Stimulated activated naive CD8-positive, alpha-beta T cell treated with anti-CD3 and anti-CD28 coated beads, Interleukin-15, amount 100 ng/mL, for 72 hours (primary cell): ENCODE measurements at regions not wholly inside any gene's neighbourhood (a gene's known extent, or its start where the extent isn't known, plus 50 kb on each side); places are given as distances from the start of the nearest gene placed in this dataset.
"Not testable (repeated sequence)": the region's sequence is repeated elsewhere in the genome, so short reads cannot be mapped to it uniquely, and the experiment has no call there.

Source experiments
- ATAC-seq: fragments of 150-1000 bp; cut with Tn5 transposase; 2 replicates; pipeline ENCODE4 v1.10.0; 2021; ENCODE audit warnings: mild to moderate bottlenecking, moderate library complexity
- DNase-seq, 2 donors: peaks; one replicate each; pipeline ENCODE4 v3.0.0; 2021 to 2022
- H3K27ac Mint-ChIP-seq, 2 donors: one replicate each; pipeline ENCODE4 v1.8.0; 2022; ENCODE audit warnings: mild to moderate bottlenecking in 2 of 2, mixed read lengths in 2 of 2, moderate library complexity in 2 of 2
- H3K27me3 Mint-ChIP-seq: one replicate; pipeline ENCODE4 v1.8.0; 2022; ENCODE audit warnings: mixed read lengths
- H3K4me1 Mint-ChIP-seq: one replicate; pipeline ENCODE4 v1.8.0; 2022; ENCODE audit warnings: mild to moderate bottlenecking, mixed read lengths
- H3K4me3 Mint-ChIP-seq, 2 donors: one replicate each; pipeline ENCODE4 v1.8.0; 2022; ENCODE audit warnings: mild to moderate bottlenecking in 2 of 2, mixed read lengths in 2 of 2, moderate library complexity in 1 of 2
- H3K9me3 Mint-ChIP-seq, 2 donors: one replicate each; pipeline ENCODE4 v1.8.0; 2022; ENCODE audit warnings: mixed read lengths in 2 of 2

DNA sequence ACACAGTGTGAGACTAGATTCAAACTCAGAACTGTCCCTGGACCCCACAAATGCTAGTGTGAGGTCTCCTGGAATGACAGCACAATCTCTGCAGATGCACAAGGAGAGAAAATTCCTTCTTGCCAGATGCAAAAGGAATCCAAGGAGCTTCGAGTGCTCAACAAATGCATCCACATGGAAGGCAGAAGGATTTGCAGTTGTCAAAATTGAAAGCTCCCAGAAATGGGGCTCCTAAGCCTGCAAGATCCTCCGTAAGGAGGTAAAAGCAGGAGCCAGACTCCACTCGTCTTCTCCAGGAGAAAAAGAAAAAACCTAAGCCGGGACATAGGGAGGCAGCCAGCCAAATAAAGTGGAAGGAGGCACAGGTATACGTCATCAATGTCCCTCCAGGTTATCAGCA, 355.0 kb upstream of the KLHL29 start:
- H3K27me3 Mint-ChIP-seq, result peaks cover 14% of the 10 kb centered on the region
- H3K4me1 Mint-ChIP-seq, result no peaks in the 10 kb centered on the region
- no peaks in the 10 kb centered on the region for H3K9me3 Mint-ChIP-seq
- no peak overlapping the region for H3K4me3 Mint-ChIP-seq
- DNase-seq, result no peak
- ATAC-seq, result no peak
- no peak overlapping the region for H3K27ac Mint-ChIP-seq

DNA sequence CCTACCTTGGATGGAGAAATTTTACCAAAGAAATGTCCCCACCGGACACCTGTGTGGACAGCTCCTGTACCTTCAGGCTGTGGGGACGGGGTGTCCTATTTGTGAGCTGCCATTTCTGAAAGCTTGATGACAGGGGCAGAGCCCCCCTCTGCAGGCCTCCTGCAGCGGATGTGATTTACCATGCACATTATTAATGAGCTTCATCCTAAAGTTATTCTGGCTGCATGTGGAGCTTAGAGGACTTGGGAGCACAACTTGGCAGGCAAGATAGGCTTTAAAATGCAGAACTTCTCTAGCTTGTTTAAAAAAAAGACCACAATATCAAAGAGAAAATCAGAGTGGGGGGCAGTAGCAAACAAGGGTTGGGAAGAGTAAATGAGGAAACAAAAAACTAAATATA, 350.0 kb upstream of the KLHL29 start:
- Mint-ChIP-seq H3K4me1 (no peaks in the 10 kb centered on the region), H3K4me3 (no peak overlapping the region), H3K27me3 (no peaks in the 10 kb centered on the region), H3K9me3 (no peaks in the 10 kb centered on the region), H3K27ac (no peak overlapping the region)
- DNase-seq (no peak), ATAC-seq (no peak)

GRCh38 chr2:23036629-23037028, 348.4 kb upstream of the KLHL29 start:
- H3K27ac Mint-ChIP-seq, result no peak overlapping the region
- ATAC-seq, result no peak

DNA sequence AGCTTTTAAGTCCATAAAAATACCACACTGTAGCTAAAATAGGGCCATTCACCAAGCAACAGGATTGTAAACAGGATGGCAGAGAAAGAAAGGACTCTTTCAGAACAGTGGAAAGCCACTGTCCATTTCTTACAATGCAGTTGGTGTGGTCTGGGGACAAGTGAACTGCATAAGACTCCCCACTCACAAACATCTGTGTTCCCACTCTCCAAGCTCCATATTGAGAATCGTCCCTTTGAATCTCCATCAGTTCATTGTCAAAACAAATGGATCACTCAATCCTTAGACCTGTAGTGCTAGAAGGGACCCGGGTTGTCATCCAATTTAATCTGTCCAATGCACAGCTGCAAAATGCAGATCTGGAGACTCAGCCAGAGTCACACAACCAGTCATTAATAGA, 347.4 kb upstream of the KLHL29 start:
- Mint-ChIP-seq H3K4me3 (no peak overlapping the region), H3K9me3 (no peaks in the 10 kb centered on the region), H3K4me1 (no peaks in the 10 kb centered on the region), H3K27me3 (peaks cover 10% of the 10 kb centered on the region), H3K27ac (no peak overlapping the region)
- ATAC-seq (no peak), DNase-seq (no peak)

More at GRCh38 chr2:23036629-23037028, 348.4 kb upstream of the KLHL29 start:
- H3K9me3 Mint-ChIP-seq, result no peaks in the 10 kb centered on the region
- H3K4me1 Mint-ChIP-seq, result no peaks in the 10 kb centered on the region
- no peak overlapping the region for H3K4me3 Mint-ChIP-seq
- DNase-seq, result no peak
- peaks cover 4% of the 10 kb centered on the region for H3K27me3 Mint-ChIP-seq

DNA sequence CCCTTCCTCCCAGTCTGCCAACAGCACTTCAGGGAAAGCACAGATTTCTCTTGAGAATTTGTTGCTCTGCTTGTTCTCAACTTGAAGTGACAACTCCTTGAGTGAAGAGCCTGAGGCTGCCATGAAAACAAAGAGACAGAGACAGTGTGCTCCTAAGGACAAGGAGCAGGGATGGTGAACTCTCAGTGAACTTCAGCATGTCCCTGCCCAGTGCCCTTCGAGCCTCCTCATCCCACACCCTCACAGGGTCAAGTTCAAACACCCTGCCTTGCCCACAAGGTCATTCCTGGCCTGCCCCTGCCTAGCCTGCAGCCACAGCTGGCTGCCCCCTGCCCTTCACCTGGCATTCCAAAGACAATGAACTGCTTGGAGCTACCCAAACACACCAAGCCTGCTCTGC, 343.5 kb upstream of the KLHL29 start:
- Mint-ChIP-seq H3K4me3 (no peak overlapping the region), H3K4me1 (no peaks in the 10 kb centered on the region), H3K27ac (no peak overlapping the region), H3K27me3 (peaks cover 10% of the 10 kb centered on the region), H3K9me3 (no peaks in the 10 kb centered on the region)
- DNase-seq (no peak), ATAC-seq (no peak)

DNA sequence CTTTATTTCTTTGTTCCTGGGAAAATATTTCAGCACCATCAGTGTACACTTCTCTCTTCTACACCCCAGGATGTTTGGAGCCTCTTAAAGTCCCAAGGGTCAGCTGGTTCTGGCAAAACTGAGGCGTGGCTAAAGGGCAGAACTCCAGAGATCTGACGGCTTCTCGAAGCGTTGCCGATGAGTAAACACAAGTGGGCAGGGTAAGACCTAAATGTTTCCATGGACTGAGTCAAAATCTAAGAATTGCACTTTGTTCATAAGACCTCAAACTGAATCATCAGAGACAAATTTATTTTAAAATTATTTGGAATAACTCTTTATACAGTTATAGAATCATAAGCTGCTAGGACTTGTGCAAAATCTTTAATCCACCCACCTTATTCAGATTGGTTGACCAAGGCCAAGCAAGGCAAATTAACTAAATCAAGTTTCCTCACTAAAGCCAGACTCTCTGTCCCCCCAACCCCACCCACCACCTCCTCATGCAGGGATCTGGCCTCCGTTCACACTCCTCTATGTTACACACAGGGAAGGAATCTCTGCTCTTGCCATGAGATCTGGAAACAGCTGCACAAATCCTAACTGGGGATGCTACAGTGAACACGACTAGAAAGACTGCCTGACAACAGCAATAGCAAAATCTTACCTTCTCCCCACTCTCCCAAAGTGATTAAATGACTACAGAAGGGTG, 342.6 kb upstream of the KLHL29 start:
- Mint-ChIP-seq H3K9me3 (no peaks in the 10 kb centered on the region), H3K27ac (no peak overlapping the region), H3K4me3 (no peak overlapping the region), H3K27me3 (peaks cover 10% of the 10 kb centered on the region), H3K4me1 (no peaks in the 10 kb centered on the region)
- ATAC-seq (no peak), DNase-seq (no peak)

GRCh38 chr2:23050388-23050787, 334.6 kb upstream of the KLHL29 start:
- Mint-ChIP-seq H3K27ac (no peak overlapping the region), H3K9me3 (peaks cover 0 to 8% of the 10 kb centered on the region in 2 donors), H3K4me1 (no peaks in the 10 kb centered on the region), H3K27me3 (peaks cover 14% of the 10 kb centered on the region), H3K4me3 (no peak overlapping the region)
- no peak for DNase-seq
- no peak for ATAC-seq

- Mint-ChIP-seq H3K27ac (no peak overlapping the region), H3K4me1 (no peaks in the 10 kb centered on the region), H3K9me3 (peaks cover 0 to 8% of the 10 kb centered on the region in 2 donors), H3K27me3 (peaks cover 12% of the 10 kb centered on the region), H3K4me3 (no peak overlapping the region)
- no peak for ATAC-seq
- DNase-seq, result no peak
These were observed 331.4 kb upstream of the KLHL29 start for GRCh38 chr2:23053601-23054000.

DNA sequence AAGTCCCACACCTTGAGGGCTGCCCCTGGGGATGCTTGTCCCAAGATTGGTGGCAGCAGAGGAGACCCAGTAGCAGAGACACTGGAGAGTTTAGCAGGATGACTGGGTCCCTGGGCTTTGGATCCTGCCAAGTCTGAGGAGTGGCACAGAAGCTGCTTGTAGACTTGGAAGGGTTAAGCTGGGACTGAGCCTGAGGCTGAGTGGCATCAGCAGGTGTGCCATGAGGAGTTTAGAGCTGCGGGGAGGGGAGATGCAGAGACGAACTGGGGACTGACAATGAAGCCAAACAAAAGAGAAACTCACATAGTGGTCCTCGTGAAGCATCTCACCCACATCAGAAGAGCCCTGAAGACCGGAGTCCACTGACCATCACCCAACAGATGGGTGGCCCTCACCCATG, 329.7 kb upstream of the KLHL29 start:
- no peaks in the 10 kb centered on the region for H3K9me3 Mint-ChIP-seq
- no peaks in the 10 kb centered on the region for H3K27me3 Mint-ChIP-seq
- DNase-seq (no peak), ATAC-seq (no peak)
- H3K4me1 Mint-ChIP-seq, result no peaks in the 10 kb centered on the region
- no peak overlapping the region for H3K27ac Mint-ChIP-seq
- H3K4me3 Mint-ChIP-seq, result no peak overlapping the region

DNA sequence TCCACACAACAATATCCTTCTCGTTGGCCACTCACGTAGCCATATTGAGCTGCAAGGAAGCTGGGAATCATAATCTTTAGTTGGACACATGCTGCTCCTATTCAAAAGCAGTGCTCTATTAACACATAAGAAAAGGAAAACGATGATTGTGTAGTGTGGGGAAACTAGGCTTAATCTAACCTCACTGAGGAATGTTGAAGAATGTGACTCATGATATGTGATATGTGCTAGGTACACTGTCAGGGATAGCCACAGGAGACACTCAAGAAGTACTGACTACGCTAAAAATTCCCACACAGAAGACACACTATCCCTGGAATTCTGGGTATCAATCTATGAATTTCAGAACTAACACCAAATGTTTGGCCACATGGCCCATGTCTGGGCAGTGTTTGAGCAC, 328.1 kb upstream of the KLHL29 start:
- not testable (repeated sequence) for H3K27ac Mint-ChIP-seq, H3K27me3 Mint-ChIP-seq, DNase-seq, H3K4me3 Mint-ChIP-seq, H3K9me3 Mint-ChIP-seq, H3K4me1 Mint-ChIP-seq, ATAC-seq

- ATAC-seq, result no peak
- Mint-ChIP-seq H3K4me1 (no peaks in the 10 kb centered on the region), H3K4me3 (no peak overlapping the region), H3K9me3 (no peaks in the 10 kb centered on the region), H3K27ac (peak overlapping the region in 1 of 2 donors; percentile 43), H3K27me3 (no peaks in the 10 kb centered on the region)
- no peak for DNase-seq
These were observed 326.5 kb upstream of the KLHL29 start for GRCh38 chr2:23058435-23058834.

- no peaks in the 10 kb centered on the region for H3K9me3 Mint-ChIP-seq
- H3K4me1 Mint-ChIP-seq, result no peaks in the 10 kb centered on the region
- no peaks in the 10 kb centered on the region for H3K27me3 Mint-ChIP-seq
- H3K4me3 Mint-ChIP-seq, result no peak overlapping the region
- ATAC-seq, result no peak
- H3K27ac Mint-ChIP-seq, result no peak overlapping the region
- no peak for DNase-seq
These were observed 319.8 kb upstream of the KLHL29 start for GRCh38 chr2:23065210-23065609.

DNA sequence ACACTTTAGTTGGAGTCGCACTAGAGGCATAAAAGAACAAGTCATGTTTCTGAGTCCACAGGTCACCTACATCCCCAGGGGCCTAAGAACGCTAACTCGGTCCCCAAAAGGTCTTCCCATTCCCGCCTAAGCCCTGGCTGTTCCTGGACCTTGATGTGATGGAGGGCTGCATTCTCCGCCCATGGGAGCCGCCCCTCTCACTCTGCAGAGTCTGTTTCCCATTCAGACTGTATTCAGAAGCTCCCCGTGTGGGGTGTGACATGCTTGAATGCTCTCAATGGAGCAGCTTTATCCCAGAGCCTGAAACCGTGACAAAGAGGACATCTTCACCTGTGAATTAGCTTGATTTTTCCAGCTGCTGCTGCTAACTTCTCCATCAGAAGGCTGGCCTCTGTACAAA, 319.0 kb upstream of the KLHL29 start:
- ATAC-seq, result no peak
- no peak overlapping the region for H3K4me3 Mint-ChIP-seq
- no peaks in the 10 kb centered on the region for H3K9me3 Mint-ChIP-seq

DNA sequence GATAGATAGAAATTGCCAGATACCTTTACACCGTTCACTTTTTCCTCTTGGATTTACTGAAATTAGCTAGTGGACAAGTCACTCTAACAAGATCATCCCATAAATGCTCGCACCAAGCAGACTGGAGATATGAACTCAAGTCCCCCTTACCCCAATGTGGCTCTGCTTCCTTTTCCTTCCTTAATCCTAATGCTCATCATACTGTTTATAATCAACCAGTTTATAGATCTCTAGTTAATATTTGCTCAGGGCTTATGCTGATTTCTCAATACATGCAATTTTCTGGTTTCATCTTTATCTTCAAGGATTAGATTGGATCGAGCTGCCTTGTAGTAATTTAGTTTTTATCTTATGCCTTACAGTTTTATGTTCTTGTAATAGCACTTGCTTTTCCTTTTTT, 318.3 kb upstream of the KLHL29 start:
- no peak overlapping the region for H3K27ac Mint-ChIP-seq
- ATAC-seq (no peak), DNase-seq (no peak)
- H3K27me3 Mint-ChIP-seq, result no peaks in the 10 kb centered on the region
- no peaks in the 10 kb centered on the region for H3K4me1 Mint-ChIP-seq
- no peak overlapping the region for H3K4me3 Mint-ChIP-seq
- H3K9me3 Mint-ChIP-seq, result no peaks in the 10 kb centered on the region

More for the DNA sequence above, 319.0 kb upstream of the KLHL29 start:
- DNase-seq, result no peak
- no peaks in the 10 kb centered on the region for H3K4me1 Mint-ChIP-seq
- H3K27ac Mint-ChIP-seq, result no peak overlapping the region
- H3K27me3 Mint-ChIP-seq, result no peaks in the 10 kb centered on the region

- no peak for DNase-seq
- ATAC-seq, result no peak
- no peaks in the 10 kb centered on the region for H3K27me3 Mint-ChIP-seq
These were observed 315.8 kb upstream of the KLHL29 start for GRCh38 chr2:23069156-23069555.

GRCh38 chr2:23069923-23070322, 315.1 kb upstream of the KLHL29 start:
- Mint-ChIP-seq H3K4me1 (no peaks in the 10 kb centered on the region), H3K9me3 (no peaks in the 10 kb centered on the region), H3K27ac (no peak overlapping the region), H3K27me3 (peaks cover under 1% of the 10 kb centered on the region), H3K4me3 (no peak overlapping the region)
- no peak for DNase-seq
- no peak for ATAC-seq

More at GRCh38 chr2:23069156-23069555, 315.8 kb upstream of the KLHL29 start:
- H3K27ac Mint-ChIP-seq, result no peak overlapping the region
- H3K4me3 Mint-ChIP-seq, result no peak overlapping the region
- no peaks in the 10 kb centered on the region for H3K9me3 Mint-ChIP-seq
- no peaks in the 10 kb centered on the region for H3K4me1 Mint-ChIP-seq

GRCh38 chr2:23073056-23073455, 311.9 kb upstream of the KLHL29 start:
- DNase-seq, result no peak
- Mint-ChIP-seq H3K27ac (no peak overlapping the region), H3K27me3 (peaks cover 15% of the 10 kb centered on the region), H3K4me3 (no peak overlapping the region), H3K4me1 (no peaks in the 10 kb centered on the region), H3K9me3 (no peaks in the 10 kb centered on the region)
- ATAC-seq, result no peak
